ENCODE measurements at regions not wholly inside any gene's neighbourhood (a gene's known extent, or its start where the extent isn't known, plus 50 kb on each side); places are given as distances from the start of the nearest gene placed in this dataset.

DNA sequence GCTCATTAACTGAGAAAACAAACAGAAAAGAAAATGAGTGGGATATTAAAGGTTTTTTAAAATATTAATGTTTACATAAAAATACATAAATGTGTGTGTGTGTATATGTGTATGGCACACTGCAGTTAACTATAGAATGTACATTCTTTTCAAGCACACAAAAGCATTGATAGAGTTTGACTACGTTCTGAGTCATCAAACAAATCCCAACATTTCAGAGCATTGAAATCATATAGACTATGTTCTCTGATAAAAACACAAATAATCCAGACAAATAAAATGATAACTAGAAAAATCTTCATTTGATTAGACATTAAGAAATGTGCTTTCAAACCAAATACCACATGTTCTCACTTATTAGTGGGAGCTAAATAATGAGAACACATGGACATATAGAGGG lies 84.3 kb upstream of the CELF4 start:
- DNase-seq (ENCODE audit: low spot score), result no peak

DNA sequence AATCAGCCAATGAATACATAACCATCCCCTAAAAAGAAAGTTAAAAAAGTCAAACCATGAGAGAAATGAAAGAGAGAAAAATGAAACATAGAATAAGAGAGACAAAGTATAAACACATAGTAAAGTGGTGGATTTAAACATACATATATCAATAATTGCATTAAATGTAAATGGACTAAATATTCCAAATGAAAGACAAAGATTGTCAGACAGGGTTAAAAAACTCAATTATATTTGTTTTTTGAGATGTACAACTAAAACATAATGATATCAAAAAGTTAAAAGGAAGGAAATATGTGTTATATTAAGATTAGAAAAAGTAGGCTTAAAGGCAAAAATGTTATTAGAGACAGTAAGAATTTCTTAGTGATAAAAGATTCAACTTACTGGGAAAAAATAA lies 83.8 kb upstream of the CELF4 start:
- DNase-seq (ENCODE audit: low spot score), result no peak

DNA sequence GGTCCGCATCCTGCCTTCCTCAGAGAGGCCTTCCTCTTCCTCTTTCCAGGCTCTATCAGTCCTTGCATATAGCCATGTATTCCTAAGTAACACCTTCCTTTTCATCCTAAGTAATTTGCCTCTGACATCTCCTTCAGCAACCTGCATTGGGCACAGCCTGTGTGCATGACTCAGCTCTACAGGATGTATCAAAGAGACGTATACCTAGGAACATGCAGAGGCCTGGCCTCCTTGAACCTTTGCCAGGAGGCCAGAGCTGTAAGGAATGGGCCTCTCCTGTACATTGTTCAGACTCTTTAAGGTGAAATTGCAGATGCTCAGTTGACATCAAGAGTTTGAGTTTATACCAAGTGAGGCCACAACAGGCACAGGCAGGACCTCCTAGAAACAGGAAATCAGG lies 76.0 kb upstream of the CELF4 start:
- DNase-seq (ENCODE audit: low spot score), result no peak

DNA sequence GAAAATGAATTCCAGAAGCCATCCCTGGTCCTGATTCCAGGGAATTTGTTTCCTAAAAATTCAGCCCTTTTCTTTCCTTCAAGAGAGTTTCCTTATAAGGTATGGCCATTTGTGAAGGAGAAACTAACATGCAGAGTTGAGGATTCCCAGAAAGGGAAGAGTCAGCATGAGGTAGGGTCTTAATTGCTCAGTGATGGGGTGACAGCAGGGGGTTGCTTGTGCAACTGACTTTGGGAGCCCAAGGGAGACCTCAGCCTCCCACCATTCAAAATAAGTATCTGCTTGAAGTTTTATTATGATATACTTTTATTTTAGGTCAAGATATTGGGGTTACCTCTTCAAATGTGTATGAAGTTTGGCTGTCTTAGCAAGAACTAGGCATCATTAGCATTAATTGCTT lies 74.9 kb upstream of the CELF4 start:
- DNase-seq (ENCODE audit: low spot score), result no peak

DNA sequence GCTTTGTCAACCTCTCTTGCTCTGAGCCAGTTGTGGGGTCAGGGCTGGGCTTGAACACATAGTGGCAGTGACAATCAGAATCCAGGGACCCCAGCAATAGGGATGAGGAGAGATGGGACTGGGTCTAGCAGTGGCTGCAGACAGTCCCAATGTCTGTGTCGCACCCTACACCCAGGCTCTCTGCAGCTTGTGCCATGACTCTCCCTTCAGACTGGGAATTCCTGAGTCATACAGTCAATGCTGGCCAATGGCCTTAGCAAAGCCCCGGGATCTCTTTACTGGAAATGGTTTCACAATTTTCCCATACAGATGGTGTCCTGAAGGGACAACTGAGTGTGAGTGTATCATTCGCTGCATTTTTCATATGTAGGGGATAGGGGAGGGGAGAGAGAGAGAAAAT lies 74.2 kb upstream of the CELF4 start:
- DNase-seq (ENCODE audit: low spot score), result no peak

DNA sequence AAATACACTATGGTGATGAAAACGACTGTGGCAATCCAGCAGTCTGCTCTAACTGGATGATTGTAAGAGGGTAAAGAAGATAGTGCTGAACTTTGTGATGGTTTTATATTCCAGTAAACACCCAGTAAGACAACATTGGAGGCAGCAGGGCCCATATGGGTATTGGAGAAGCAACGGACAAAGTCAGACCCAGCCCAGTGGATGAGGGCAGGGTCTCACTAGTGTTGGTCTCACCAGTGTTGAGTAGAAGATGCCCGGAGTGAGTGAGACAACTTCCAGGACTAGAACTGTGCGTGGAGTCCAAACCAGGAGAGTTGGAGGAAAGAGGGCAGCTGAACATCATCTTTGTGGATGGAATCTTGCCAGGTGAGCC lies 71.9 kb upstream of the CELF4 start:
- DNase-seq (ENCODE audit: low spot score), result no peak

DNA sequence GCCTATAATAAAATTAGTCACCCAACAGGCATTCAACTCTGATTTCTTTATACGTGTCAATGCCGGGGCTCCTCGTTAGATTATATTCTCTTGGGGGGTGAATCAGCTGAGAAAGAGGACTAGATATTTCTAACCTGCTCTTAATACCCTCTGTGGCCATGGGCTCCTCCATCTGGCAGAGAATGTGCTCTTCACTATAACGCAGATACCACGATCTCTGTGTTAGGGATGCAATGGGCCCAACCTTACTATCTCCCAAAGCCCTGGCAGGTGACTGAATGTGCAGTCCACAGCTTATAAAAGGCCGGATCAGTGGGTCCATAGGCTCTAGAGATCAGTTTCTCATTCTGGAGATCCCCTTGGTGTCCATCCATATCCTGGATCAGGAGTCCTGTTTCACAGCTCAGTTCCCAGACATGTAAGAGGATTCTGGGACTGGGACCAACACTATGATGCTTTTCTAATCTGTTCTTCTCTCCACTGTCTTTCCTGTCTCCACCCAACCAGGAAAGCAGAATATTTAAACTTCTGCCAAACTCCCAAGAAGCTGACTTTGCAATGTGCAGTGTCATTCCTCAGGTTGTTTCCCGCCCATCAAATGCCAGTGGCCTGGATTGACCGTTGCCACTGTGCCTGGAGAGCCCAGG lies 71.4 kb upstream of the CELF4 start:
- no peak for DNase-seq (ENCODE audit: low spot score)

DNA sequence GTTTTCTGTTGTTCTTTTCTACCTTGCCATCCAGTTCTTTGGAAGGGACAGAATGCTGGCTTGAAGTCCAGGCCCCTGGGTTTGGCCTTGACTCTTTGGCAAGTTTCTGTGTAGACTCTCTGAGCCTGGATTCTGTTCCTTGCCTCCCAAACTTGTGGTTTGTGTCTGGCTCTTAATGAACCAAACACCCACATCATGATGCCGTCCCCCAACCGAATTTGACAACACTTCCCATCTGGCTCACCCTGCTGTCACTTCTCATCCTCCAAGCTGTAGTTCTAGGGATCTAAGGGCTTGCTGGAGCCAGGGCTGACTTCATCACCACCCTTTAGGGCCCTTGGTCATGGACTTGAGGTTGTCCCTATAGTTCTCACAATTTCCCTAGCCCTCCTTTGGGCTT lies 68.9 kb upstream of the CELF4 start:
- DNase-seq (ENCODE audit: low spot score), result no peak

DNA sequence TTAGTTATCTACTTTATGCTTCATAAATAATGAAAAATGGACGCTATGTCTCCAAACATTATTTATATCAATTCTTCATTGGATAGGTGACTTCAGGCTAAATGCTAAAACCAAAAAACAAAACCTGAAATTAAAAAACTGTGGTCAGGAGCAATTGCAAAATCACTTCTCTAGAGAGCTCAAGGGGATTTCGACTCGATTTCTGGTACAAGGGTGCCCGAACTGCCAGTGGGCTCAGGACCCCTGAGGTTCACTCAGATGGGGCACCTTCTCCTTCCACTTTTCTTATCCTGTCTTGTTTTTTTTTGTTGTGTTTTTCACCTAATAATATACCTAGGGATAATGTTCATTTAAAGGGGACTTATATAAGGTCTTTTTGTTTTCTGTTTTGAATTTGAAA lies 65.8 kb upstream of the CELF4 start:
- no peak for DNase-seq (ENCODE audit: low spot score)

DNA sequence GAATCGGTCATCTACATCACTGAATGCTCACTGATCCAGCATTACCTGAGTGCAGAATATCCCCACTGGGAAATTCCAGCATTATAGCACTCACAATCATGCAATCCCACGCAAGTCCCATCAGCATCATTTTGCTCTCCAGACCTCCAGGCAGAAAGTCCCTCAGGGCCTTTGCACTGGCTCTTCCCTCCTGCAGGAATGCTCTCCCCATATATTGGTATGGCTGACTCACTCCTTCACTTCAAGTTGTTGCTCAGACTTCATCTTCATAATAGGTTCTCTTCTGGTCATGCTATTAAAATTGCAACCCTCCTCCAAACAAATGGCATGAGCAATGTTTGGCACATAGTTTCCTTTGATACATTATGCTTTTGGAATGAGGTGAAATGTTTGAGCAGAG lies 64.7 kb upstream of the CELF4 start:
- DNase-seq (ENCODE audit: low spot score), result no peak

DNA sequence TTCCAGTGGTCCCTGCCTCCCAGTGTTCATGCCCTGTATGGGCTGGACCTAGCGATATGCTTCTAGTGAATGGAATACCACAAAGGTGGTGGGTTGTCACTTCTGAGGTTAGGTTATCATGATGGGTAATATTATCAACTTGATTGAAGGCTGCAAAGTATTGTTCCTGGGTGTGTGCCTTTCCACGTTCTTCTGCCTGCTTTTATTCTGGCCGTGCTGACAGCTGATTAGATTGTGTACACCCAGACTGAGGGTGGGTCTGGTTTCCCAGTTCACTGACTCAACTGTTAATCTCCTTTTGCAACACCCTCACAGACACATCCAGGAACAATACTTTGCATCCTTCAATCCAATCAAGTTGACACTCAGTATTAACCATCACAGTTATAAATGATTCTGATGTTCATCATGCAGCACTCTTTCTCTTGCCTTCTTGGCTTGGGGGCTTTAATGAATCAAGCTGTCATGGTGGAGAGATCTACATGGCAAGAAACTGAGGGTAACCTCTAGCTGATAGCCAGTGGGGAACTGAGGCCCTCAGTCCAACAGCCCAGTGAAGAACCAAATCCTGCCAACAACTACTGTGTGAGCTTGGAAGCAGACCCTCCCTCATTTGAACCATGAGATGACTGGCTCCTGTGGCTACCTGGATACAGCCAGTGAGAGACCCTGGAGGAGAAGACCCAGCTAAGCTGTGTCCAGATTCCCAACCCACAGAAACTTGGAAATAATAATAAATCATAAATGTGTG lies 63.0 kb upstream of the CELF4 start:
- no peak for DNase-seq (ENCODE audit: low spot score)

DNA sequence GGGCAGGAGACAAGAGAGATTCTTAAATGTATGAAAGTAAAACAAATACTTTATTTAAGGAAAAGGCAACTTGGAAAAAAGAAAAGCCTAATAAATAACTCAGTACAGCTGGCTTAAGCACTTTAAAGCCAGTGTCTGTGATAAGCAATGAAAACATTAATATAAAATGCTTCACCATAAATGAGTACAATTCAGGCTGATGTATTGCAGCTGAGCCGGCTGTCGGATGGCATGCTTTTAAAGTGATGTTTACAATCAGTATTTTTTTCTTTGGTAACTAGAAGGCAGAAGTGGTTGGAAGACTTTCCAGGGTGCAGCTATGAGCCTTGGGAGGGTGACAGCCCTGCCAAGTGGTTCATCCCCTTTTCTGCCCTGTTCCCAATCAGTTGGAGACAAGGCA lies 58.7 kb upstream of the CELF4 start:
- DNase-seq (ENCODE audit: low spot score), result no peak

DNA sequence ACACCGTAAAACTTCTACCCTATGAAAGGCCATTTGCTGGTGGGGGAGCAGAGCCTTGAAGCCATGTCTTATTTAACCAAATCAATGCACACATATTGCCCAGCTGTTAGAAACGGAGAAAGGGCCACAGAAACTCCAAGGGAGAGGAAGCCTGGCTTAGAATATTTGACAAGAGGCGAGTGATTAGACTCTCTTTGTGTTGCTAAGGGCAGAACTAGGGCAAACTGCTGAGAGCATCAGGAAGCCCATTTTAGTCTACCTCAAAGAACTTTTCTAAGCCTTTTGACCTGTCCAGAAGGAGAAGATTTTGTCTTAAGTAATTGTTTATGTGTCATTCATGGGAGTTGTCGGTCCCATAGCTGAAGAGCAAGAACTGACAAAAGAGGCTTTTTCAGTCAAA lies 54.4 kb upstream of the CELF4 start:
- DNase-seq (ENCODE audit: low spot score), result no peak

DNA sequence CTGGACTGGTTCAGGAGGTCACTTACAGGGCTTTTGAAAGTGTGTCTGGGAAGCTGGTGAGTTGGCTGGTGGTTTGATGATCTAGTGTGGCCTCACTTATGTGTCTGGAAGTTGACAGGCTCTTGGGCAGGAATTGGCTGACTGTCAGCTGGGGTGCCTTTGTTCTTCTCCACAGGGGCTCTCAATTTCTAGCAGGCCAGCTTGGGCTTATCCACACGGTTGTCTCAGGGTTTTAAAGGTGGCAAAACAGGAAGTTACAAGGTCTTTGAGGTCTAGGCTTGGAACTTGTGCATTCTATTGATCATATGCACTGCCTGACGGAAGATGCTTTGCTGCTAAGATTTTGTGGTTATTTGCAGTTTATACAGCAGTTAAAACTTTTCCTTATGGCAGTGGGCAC lies 52.0 kb upstream of the CELF4 start:
- DNase-seq (ENCODE audit: low spot score), result no peak
